HepG2 (cell line): ENCODE measurements at regions not wholly inside any gene's neighbourhood (a gene's known extent, or its start where the extent isn't known, plus 50 kb on each side); places are given as distances from the start of the nearest gene placed in this dataset.

ENCODE experiments used
- ATAC-seq: fragments of 200-7000 bp; cut with Tn5 transposase; 3 replicates; pipeline ENCODE4 v1.9.1; 2020; ENCODE audit warnings: mild to moderate bottlenecking, moderate library complexity
- BruUV-seq: library from RNA; stranded (reverse); fragments of 400-500 nt; replicated peaks from 2 replicates; lab custom pipeline; 2021; lab: Mats Ljungman, UMichigan
- CTCF ChIA-PET: fragments of 300-600 bp; formaldehyde crosslinking; extraction: SDS; loops from one replicate; lab custom pipeline; 2021; ENCODE audit warnings: low total read pairs, inconsistent platforms, low intra/inter-chr PET ratio; lab: Yijun Ruan, JAX
- POLR2A ChIA-PET: fragments of 350-600 bp; sonication (Branson Sonifier 250); formaldehyde crosslinking; loops from one replicate; lab custom pipeline; 2020; ENCODE audit warnings: antibody characterized with exemption, inconsistent platforms; lab: Yijun Ruan, JAX
- DNase-seq: peaks from one replicate; pipeline ENCODE4 v3.0.0-alpha.2; 2015; ENCODE audit warnings: low spot score
- FAIRE-seq: peaks from 3 replicates; lab custom pipeline; 2011; peaks lifted over from hg19 to GRCh38; lab: Jason Lieb, UNC
- H2AFZ ChIP-seq: one replicate; pipeline ENCODE4 v1.6.1; 2011; ENCODE audit warnings: low read length, inconsistent platforms
- H3K27ac ChIP-seq: fragments of 300-600 bp; 3 replicates; pipeline ENCODE4 v1.8.0; 2011; ENCODE audit warnings: mixed run types, mild to moderate bottlenecking, mixed read lengths, low read length, inconsistent platforms; ENCODE audit not compliant: insufficient read depth; ENCODE audit errors: extremely low read length
- H3K27me3 ChIP-seq, 2 experiments: fragments of 200-600 bp in 1 of 2; 2 replicates in 1 of 2; 3 replicates in 1 of 2; pipeline versions ENCODE4 v1.6.0 to v1.8.0; 2011; ENCODE audit warnings: low read length in 2 of 2, mild to moderate bottlenecking in 2 of 2, moderate library complexity in 2 of 2, inconsistent platforms in 1 of 2; ENCODE audit not compliant: insufficient read depth in 2 of 2, control insufficient read depth in 1 of 2
- H3K36me3 ChIP-seq, 2 experiments: fragments of 200-600 bp in 1 of 2; replicated peaks in 1 of 2; 2 replicates in 1 of 2; 3 replicates in 1 of 2; pipeline versions ENCODE4 v1.5.1 to v1.8.0; 2011; ENCODE audit warnings: low read length in 2 of 2, inconsistent platforms in 1 of 2; ENCODE audit not compliant: insufficient read depth in 2 of 2, control insufficient read depth in 1 of 2
- H3K4me1 ChIP-seq: 2 replicates; pipeline ENCODE4 v1.5.1; 2012; ENCODE audit warnings: low read length, inconsistent platforms; ENCODE audit not compliant: insufficient read depth
- H3K4me2 ChIP-seq: 2 replicates; pipeline ENCODE4 v1.6.0; 2011; ENCODE audit warnings: low read depth, low read length, inconsistent platforms
- H3K4me3 ChIP-seq, 3 experiments: fragments of 200-600 bp in 1 of 3; sonication (generic), shearing (Covaris generic) in 1 of 3; replicated peaks in 1 of 3; 2 replicates each; pipeline ENCODE4 v1.5.1; 2011 to 2016; ENCODE audit warnings: low read length in 3 of 3, inconsistent platforms in 2 of 3, low read depth in 2 of 3, mild to moderate bottlenecking in 2 of 3, control low read depth in 1 of 3, mixed read lengths in 1 of 3; ENCODE audit not compliant: insufficient read depth in 1 of 3
- H3K79me2 ChIP-seq: one replicate; pipeline ENCODE4 v1.6.1; 2011; ENCODE audit warnings: low read length, inconsistent platforms; ENCODE audit not compliant: insufficient read depth
- H3K9ac ChIP-seq: 2 replicates; pipeline ENCODE4 v1.6.0; 2011; ENCODE audit warnings: mild to moderate bottlenecking, low read depth, low read length, inconsistent platforms; ENCODE audit not compliant: insufficient read depth
- H3K9me3 ChIP-seq: 2 replicates; pipeline ENCODE4 v1.5.1; 2012; ENCODE audit warnings: mild to moderate bottlenecking, low read length
- H4K20me1 ChIP-seq: 2 replicates; pipeline ENCODE4 v1.6.0; 2011; ENCODE audit warnings: inconsistent platforms, mild to moderate bottlenecking, low read length, moderate library complexity; ENCODE audit not compliant: insufficient read depth
- ARNT2 ChIP-seq: sonication (generic); formaldehyde crosslinking; IDR thresholded peaks from 2 replicates; pipeline ENCODE4 v1.8.0; 2022; ENCODE audit warnings: mild to moderate bottlenecking, low read depth, missing genetic modification reagents, moderate library complexity
- DNMT3B ChIP-seq: conservative IDR thresholded peaks from 2 replicates; pipeline ENCODE4 v1.6.1; 2016; ENCODE audit warnings: missing biosample characterization, control low read depth
- ESRRA ChIP-seq: sonication (generic); formaldehyde crosslinking; IDR thresholded peaks from 2 replicates; pipeline ENCODE4 v1.5.1; 2020; ENCODE audit warnings: mild to moderate bottlenecking, low read depth, missing genetic modification reagents
- GABPB1 ChIP-seq: IDR thresholded peaks from 2 replicates; pipeline ENCODE4 v1.6.1; 2016; ENCODE audit warnings: mild to moderate bottlenecking, missing genetic modification reagents, moderate library complexity, missing compliant biosample characterization
- GATAD2A ChIP-seq: IDR thresholded peaks from 2 replicates; pipeline ENCODE4 v1.6.1; 2016
- KAT2B ChIP-seq: fragments of 150-350 bp; IDR thresholded peaks from 2 replicates; pipeline ENCODE4 v1.6.1; 2014; ENCODE audit warnings: low read depth, low read length, borderline replicate concordance
- KDM6A ChIP-seq: IDR thresholded peaks from 2 replicates; pipeline ENCODE4 v1.6.1; 2016; ENCODE audit warnings: low read depth
- MAZ ChIP-seq, 2 experiments: sonication (generic) in 1 of 2; formaldehyde crosslinking in 1 of 2; IDR thresholded peaks; 2 replicates each; pipeline versions ENCODE4 v1.5.0 to v1.6.1; 2012 to 2020; ENCODE audit warnings: low read depth in 2 of 2, mild to moderate bottlenecking in 2 of 2, borderline replicate concordance in 1 of 2, improper control_type of control experiment in 1 of 2, low read length in 1 of 2, missing genetic modification reagents in 1 of 2, moderate library complexity in 1 of 2
- NR2C2 ChIP-seq: sonication (generic); formaldehyde crosslinking; IDR thresholded peaks from 2 replicates; pipeline ENCODE4 v1.4.0; 2020; ENCODE audit warnings: missing genetic modification reagents, mild to moderate bottlenecking, moderate library complexity, borderline replicate concordance
- RAD21 ChIP-seq: fragments of 450-650 bp; formaldehyde crosslinking; IDR thresholded peaks from 2 replicates; pipeline ENCODE4 v1.5.0; 2020; ENCODE audit warnings: mild to moderate bottlenecking
- TEAD3 ChIP-seq: optimal IDR thresholded peaks from 2 replicates; pipeline ENCODE3; 2016; ENCODE audit warnings: borderline replicate concordance
- ZNF10 ChIP-seq: sonication (generic); formaldehyde crosslinking; IDR thresholded peaks from 2 replicates; pipeline ENCODE4 v1.4.0; 2020; ENCODE audit warnings: mild to moderate bottlenecking, low read depth, missing genetic modification reagents, borderline replicate concordance
- ZNF136 ChIP-seq: sonication (generic); formaldehyde crosslinking; IDR thresholded peaks from 2 replicates; pipeline ENCODE4 v1.8.1; 2022; ENCODE audit warnings: low read depth, mild to moderate bottlenecking, moderate library complexity, missing genetic modification reagents
- ZNF44 ChIP-seq: sonication (generic); formaldehyde crosslinking; IDR thresholded peaks from 2 replicates; pipeline ENCODE4 v1.5.1; 2020; ENCODE audit warnings: mild to moderate bottlenecking, missing genetic modification reagents
- ZNF577 ChIP-seq: sonication (generic); formaldehyde crosslinking; IDR thresholded peaks from 2 replicates; pipeline ENCODE4 v1.4.0; 2020; ENCODE audit warnings: mild to moderate bottlenecking, low read depth, missing genetic modification reagents, borderline replicate concordance
- ZNF629 ChIP-seq: sonication (generic); formaldehyde crosslinking; conservative IDR thresholded peaks from 2 replicates; pipeline ENCODE4 v1.5.0; 2020; ENCODE audit warnings: missing genetic modification reagents
- WGBS: methylation state at CpG from one replicate; pipeline ENCODE4 v1.1.6; 2017; ENCODE audit warnings: low lambda C conversion rate; 5-methylcytosine and 5-hydroxymethylcytosine counted together
- in situ Hi-C: cut with HindIII; loops from 2 replicates; pipeline ENCODE4 v1.10.0; 2017; ENCODE audit warnings: low pct_unique_long_range_greater_than_20kb; ENCODE audit not compliant: extremely low pct_ligation_motif_present
- intact Hi-C: fragments of 100-400 bp; cut with micrococcal nuclease; formaldehyde crosslinking; loops from one replicate; pipeline ENCODE4 v1.10.0; 2022; ENCODE audit not compliant: unreplicated experiment
- TF ChIP-seq, protein P1 (sequence below): sonication (generic); formaldehyde crosslinking; IDR thresholded peaks from 2 replicates; pipeline ENCODE4 v1.5.0; 2020; ENCODE audit warnings: missing genetic modification reagents
- TF ChIP-seq, protein P2 (sequence below): sonication (generic); formaldehyde crosslinking; IDR thresholded peaks from 2 replicates; pipeline ENCODE4 v1.5.0; 2020; ENCODE audit warnings: mild to moderate bottlenecking, missing genetic modification reagents
- TF ChIP-seq, protein P3 (sequence below): sonication (generic); formaldehyde crosslinking; IDR thresholded peaks from 2 replicates; pipeline ENCODE4 v1.9.0; 2021; ENCODE audit warnings: missing genetic modification reagents, mild to moderate bottlenecking, borderline replicate concordance
- TF ChIP-seq, protein P4 (sequence below): sonication (generic); formaldehyde crosslinking; IDR thresholded peaks from 2 replicates; pipeline ENCODE4 v1.5.1; 2020; ENCODE audit warnings: mild to moderate bottlenecking, missing genetic modification reagents

DNA sequence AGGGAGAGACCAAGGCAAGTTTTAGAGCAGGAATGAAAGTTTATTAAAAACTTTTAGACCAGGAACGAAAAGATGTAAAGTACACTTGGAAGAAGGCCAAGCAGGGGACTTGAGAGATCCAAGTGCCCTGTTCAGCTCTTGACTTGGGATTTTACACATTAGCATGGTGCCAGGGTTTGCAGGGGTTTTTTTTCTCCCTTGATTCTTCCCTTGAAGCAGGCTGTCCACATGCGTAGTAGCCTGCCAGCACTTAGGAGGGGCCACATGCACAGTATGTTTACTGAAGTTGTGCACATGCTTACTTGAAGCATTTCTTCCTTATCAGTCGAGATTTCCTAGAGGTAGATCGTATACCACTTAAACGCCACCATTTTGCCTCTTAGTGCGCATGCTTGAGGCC, 277.5 kb upstream of the AGTR1 start:
- Histone ChIP-seq H3K79me2 (no peaks in the 10 kb centered on the region), H3K36me3 (no peaks in the 10 kb centered on the region), H3K4me2 (no peak overlapping the region), H3K9ac (no peak overlapping the region), H3K9me3 (no peaks in the 10 kb centered on the region), H3K4me3 (no peak overlapping the region), H3K4me1 (no peaks in the 10 kb centered on the region), H3K27me3 (no peaks in the 10 kb centered on the region), H3K27ac (no peak overlapping the region), H4K20me1 (no peaks in the 10 kb centered on the region), H2AFZ (no peak overlapping the region)
- CTCF ChIA-PET, result no interaction called here
- DNase-seq, result no peak
- in situ Hi-C loops, result no loop called here
- WGBS, result 53% methylated on average over 6 of the region's 6 CpGs
- no peak for ATAC-seq
- TF ChIP-seq ZNF44 (CRISPR knock-in tag) (no peak), ZNF577 (no peak), ARNT2 (CRISPR knock-in tag) (no peak), ZNF136 (CRISPR knock-in tag) (no peak), KAT2B (no peak), ESRRA (no peak), MAZ (IDR thresholded peaks at IDR 0.05; ENCODE audit: borderline replicate concordance, low read depth, low read length) (no peak), MAZ (CRISPR knock-in tag; IDR thresholded peaks at IDR 0.05; ENCODE audit: low read depth) (no peak), GABPB1 (no peak), NR2C2 (CRISPR knock-in tag) (no peak), TEAD3 (CRISPR knock-in tag) (no peak), GATAD2A (no peak), ZNF629 (no peak), ZNF10 (CRISPR knock-in tag) (no peak), DNMT3B (CRISPR knock-in tag) (no peak), RAD21 (CRISPR knock-in tag) (no peak), KDM6A (no peak)
- TF ChIP-seq, protein P1, sequence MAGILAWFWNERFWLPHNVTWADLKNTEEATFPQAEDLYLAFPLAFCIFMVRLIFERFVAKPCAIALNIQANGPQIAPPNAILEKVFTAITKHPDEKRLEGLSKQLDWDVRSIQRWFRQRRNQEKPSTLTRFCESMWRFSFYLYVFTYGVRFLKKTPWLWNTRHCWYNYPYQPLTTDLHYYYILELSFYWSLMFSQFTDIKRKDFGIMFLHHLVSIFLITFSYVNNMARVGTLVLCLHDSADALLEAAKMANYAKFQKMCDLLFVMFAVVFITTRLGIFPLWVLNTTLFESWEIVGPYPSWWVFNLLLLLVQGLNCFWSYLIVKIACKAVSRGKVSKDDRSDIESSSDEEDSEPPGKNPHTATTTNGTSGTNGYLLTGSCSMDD (CRISPR knock-in tag), result no peak
- TF ChIP-seq, protein P2, sequence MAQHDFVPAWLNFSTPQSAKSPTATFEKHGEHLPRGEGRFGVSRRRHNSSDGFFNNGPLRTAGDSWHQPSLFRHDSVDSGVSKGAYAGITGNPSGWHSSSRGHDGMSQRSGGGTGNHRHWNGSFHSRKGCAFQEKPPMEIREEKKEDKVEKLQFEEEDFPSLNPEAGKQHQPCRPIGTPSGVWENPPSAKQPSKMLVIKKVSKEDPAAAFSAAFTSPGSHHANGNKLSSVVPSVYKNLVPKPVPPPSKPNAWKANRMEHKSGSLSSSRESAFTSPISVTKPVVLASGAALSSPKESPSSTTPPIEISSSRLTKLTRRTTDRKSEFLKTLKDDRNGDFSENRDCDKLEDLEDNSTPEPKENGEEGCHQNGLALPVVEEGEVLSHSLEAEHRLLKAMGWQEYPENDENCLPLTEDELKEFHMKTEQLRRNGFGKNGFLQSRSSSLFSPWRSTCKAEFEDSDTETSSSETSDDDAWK (CRISPR knock-in tag), result no peak
- TF ChIP-seq, protein P3, sequence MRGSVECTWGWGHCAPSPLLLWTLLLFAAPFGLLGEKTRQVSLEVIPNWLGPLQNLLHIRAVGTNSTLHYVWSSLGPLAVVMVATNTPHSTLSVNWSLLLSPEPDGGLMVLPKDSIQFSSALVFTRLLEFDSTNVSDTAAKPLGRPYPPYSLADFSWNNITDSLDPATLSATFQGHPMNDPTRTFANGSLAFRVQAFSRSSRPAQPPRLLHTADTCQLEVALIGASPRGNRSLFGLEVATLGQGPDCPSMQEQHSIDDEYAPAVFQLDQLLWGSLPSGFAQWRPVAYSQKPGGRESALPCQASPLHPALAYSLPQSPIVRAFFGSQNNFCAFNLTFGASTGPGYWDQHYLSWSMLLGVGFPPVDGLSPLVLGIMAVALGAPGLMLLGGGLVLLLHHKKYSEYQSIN, result no peak
- TF ChIP-seq, protein P4, sequence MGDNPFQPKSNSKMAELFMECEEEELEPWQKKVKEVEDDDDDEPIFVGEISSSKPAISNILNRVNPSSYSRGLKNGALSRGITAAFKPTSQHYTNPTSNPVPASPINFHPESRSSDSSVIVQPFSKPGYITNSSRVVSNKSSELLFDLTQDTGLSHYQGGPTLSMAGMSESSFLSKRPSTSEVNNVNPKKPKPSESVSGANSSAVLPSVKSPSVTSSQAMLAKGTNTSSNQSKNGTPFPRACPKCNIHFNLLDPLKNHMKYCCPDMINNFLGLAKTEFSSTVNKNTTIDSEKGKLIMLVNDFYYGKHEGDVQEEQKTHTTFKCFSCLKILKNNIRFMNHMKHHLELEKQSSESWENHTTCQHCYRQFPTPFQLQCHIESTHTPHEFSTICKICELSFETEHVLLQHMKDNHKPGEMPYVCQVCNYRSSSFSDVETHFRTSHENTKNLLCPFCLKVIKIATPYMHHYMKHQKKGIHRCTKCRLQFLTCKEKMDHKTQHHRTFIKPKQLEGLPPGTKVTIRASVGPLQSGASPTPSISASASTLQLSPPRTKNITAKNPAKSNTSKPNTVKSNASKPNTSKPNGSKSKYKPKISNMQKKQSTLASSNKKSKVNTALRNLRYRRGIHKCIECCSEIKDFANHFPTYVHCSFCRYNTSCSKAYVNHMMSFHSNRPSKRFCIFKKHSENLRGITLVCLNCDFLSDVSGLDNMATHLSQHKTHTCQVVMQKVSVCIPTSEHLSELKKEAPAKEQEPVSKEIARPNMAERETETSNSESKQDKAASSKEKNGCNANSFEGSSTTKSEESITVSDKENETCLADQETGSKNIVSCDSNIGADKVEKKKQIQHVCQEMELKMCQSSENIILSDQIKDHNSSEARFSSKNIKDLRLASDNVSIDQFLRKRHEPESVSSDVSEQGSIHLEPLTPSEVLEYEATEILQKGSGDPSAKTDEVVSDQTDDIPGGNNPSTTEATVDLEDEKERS (CRISPR knock-in tag), result no peak
- BruUV-seq, result no TSS peak
- intact Hi-C loops, result no loop called here
- POLR2A ChIA-PET, result no interaction called here
- no peak for FAIRE-seq
